ENCODE measurements at regions not wholly inside any gene's neighbourhood (a gene's known extent, or its start where the extent isn't known, plus 50 kb on each side); places are given as distances from the start of the nearest gene placed in this dataset.
"Not testable (repeated sequence)": the region's sequence is repeated elsewhere in the genome, so short reads cannot be mapped to it uniquely, and the experiment has no call there.

- no peak for DNase-seq
These were observed 77.0 kb upstream of the PTPN1 start for GRCh38 chr20:50433001-50433761.

DNA sequence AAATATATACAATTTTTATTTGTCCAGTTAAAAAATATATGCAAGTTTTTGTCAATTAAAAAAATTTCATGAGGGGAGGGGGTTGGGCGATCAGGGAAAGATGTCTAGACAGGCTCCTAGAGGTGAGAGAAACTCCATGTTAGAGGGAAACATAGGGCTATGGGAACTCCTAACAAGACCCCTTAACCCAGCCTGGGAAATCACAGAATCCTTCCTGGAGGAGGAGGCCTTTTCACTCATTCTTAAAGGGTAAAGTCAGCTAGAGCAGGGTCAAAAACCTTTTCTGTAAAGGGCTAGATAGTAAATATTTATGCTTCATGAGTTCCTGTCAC, 75.9 kb upstream of the PTPN1 start:
- no peak for DNase-seq

DNA sequence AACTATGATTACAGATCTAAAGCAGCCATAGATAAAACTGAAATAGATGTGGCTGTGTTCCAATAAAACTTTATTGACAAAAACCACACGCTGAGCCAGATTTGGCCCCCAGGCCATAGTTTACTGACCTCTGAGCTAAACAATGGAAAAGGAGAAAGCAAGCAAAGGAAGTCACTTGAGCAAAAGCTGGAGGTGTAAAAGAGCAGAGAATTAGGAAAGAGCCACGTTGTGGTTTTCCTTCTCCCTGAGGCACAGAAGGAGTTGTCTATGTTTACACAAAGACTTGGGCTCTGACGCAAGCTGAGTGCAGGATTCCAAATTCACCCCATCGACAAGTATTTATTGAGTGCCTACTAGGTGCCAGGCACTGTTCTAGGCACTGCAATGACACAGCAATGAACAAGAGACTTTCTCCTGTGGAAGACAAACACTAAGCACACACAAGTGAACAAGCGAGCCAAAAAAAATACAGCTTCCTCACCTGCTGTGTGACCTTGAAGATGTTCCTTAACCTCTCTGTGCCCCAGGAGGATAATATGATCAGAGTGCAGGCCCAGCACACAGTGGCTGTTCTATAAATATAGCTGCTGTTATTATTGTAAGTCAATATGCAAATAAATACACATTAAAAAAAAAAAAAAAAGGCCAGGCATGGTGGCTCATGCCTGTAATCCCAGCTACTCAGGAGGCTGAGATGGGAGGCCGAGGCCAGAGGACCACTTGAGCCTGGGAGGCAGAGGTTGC, 75.4 kb upstream of the PTPN1 start:
- DNase-seq = no peak

DNA sequence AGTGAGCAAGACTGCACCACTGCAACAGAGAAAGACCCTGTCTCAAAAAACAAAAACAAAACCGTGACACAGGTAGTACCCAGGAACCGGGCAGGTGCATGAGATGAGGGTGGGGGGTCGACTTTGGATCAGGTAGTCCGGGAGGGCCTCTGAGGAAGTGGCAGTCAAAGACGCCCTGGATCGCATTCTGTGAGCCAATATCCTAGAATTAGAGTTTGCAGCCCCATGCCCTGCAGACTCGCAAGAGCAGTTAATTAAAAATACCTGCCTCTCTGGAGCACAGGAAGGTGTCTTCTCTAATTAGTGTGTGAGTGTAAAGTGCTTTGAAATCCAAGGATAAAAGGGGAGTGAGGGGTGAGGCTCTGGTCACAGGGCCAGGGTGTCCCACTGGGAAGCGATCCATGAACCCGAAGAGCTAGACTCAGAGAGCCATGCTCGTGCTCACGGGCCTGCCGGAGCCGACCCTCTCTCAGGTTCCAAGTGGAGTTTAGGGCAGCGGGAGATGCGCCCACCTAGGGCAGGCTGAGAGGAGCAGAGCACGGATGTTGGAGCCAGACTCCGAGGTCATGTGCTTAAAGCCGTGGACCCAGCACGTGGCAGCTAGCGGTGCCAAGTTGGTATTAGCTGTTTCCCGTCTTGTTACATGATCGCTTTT, 74.7 kb upstream of the PTPN1 start:
- no peak for DNase-seq

DNA sequence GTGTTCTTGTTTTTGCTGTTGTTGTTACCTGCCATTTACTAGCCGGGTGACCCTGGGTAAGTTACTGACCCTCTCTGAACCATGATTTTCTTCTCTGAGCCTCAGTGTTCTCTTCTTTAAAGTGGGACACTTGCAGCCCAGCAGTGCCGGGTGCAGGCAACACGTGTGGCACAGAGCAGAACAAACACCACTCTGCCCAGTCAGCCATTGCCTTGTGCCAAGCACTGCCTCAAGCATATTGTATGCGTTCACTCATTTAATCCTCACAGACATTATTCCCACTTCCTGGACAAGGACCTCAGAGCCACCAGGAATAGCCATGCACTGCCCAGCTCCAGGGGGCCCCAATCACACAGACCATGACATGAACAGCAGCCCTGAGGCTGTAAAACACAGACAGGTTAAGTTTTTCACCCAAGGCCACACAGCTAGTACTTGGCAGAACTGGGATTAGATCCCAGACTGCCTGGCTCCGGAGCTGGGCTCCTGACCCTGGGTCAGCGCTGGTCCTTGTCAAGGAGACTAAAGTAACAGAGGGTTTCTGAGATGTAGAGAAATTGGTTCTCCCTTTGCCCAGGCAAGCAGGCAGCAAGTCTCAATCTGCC, 74.0 kb upstream of the PTPN1 start:
- DNase-seq = no peak

- no peak for DNase-seq
These were observed 73.5 kb upstream of the PTPN1 start for GRCh38 chr20:50436696-50437095.

- DNase-seq = no peak
These were observed 71.2 kb upstream of the PTPN1 start for GRCh38 chr20:50438986-50439407.

DNA sequence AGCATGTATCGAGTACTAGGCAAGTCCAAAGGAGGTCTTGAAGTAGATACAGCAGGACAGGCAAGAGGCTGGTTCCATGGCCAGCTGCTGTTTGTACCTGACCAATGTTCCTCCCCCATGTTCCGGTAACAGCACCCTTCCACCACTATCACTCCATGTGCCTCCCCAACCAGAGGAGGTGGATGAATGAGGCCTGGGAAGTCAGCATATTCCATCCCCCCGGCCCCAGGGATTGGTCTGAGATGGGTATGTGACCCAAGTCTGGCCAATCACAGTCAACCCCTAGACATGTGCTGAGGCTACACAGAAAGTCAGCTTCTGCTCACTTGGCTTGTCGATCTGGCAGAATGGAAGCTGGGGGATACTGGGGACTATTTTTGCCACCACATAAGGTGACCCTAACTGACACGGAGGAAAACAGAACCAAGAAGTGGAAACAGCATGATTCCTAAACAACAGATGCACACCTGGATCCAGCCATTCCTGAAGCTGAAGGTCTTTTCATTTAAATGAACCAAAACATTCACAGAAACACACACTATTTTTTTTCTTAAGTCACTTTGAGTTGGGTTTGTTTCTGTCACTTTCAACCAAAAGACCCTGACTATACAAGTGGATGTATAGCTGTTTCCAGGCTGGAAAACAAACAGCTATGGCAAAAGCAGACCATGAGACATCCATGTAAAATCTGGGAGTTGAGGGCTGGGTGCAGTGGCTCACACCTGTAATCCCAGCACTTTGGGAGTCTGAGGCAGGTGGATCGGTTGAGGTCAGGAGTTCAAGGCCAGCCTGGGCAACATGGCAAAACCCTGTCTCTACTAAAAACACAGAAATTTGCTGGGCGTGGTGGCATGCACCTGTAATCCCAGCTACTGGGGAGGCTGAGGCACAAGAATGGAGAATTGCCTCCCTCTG, 70.4 kb upstream of the PTPN1 start:
- no peak for DNase-seq

DNA sequence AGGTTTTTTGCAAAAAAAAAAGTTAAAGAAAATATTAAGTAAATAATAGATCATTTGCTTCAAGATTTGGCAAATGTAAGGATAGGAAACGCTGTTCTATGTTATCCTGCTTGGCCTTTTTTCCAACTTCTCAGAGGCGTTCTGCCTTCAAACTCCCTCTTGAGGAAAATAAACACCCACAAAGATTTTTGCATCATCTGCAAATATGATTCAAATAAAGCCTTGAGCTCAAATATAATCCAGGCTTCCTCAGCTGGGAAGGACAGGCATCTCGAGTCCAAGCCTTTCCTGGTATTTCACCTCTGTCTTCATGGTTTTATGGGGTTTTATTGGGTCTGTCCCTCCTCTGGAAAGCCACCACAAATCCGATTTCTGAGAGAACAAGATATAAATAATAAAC, 67.7 kb upstream of the PTPN1 start:
- DNase-seq = no peak

GRCh38 chr20:50445354-50446151, 64.6 kb upstream of the PTPN1 start:
- DNase-seq = no peak

DNA sequence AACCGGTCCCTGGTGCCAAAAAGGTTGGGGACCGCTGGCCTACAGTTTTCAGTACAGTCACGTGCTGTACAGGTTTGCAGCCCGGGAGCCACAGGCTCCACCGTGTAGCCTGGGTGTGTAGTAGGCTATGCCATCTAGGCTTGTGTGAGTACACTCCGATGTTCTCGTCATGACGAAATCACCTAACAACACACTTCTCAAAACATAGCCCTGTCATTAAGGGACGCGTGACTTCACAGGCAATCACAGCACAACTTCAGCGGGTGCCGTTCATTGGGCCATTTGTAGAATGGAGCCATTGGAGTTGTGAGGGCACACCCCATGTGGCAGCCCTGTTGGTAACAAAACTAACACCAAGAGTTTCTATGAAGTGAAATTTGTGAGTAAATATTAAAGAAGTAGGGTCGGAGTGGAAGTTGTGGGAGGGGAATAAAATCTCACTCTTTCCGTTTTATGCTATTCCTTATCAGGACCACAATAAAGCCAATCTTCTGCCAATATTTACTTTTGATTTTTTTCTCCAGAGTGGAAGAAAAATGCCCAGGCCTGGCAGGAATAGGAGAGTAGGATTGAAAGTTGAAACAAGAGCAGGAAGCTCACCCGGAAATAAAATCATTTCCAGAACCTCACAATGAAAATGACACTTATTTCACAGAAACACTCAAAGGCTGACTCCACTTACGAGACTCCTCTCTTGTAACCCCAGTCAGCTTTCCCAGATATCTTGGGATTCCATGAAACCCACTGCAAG, 63.7 kb upstream of the PTPN1 start:
- DNase-seq = no peak

DNA sequence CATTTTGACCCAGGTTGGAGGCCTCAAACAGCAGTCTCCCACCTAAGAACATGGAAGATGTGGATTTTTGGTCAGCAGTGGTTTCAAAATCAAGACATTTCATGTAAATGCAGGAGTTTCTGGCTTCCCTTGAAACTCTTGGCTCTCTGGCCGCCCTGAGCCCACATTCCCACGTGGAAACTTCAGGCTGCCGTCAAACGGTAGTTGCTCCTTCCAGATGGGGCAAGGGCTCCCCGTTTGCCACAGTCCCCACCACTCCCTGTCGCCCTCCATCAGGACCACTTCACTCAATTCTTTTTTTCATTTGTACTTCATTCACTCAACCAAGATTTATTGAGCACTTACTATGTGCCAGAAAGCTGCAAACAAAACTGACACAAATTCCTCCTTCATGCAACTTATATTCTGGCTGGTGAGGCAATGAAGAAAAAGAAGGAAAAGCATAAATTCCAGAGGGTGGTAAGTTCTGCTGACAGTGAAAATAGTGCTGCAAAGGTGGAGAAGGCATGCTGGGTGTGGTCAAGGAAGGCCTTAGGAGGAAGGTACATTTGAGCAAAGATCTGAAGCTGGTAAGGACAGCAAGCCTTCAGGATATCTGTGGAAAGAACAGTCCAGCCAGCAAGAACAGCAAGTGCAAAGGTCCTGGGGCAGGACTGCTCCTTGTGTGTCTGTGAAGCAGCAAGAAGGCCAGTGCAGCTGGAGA, 62.9 kb upstream of the PTPN1 start:
- no peak for DNase-seq

- DNase-seq = no peak
These were observed 62.4 kb upstream of the PTPN1 start for GRCh38 chr20:50447817-50448216.

- DNase-seq = not testable (repeated sequence)
These were observed 61.4 kb upstream of the PTPN1 start for GRCh38 chr20:50448625-50449403.

GRCh38 chr20:50449738-50450492, 60.3 kb upstream of the PTPN1 start:
- no peak for DNase-seq

DNA sequence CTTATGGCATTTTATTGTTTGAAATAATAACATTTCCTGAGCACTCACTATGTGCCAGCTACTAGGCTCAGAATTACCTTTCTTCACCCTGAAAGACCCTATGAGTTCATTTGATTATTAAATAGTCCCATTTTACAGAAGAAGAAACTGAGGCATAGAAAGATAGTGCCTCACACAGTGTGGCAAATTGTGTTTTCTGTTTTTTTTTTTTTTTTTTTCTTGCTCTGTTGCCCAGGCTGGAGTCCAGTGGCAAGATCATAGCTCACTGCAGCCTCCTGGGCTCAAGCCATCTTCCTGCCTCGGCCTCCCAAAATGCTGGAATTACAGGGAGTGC, 59.7 kb upstream of the PTPN1 start:
- no peak for DNase-seq

DNA sequence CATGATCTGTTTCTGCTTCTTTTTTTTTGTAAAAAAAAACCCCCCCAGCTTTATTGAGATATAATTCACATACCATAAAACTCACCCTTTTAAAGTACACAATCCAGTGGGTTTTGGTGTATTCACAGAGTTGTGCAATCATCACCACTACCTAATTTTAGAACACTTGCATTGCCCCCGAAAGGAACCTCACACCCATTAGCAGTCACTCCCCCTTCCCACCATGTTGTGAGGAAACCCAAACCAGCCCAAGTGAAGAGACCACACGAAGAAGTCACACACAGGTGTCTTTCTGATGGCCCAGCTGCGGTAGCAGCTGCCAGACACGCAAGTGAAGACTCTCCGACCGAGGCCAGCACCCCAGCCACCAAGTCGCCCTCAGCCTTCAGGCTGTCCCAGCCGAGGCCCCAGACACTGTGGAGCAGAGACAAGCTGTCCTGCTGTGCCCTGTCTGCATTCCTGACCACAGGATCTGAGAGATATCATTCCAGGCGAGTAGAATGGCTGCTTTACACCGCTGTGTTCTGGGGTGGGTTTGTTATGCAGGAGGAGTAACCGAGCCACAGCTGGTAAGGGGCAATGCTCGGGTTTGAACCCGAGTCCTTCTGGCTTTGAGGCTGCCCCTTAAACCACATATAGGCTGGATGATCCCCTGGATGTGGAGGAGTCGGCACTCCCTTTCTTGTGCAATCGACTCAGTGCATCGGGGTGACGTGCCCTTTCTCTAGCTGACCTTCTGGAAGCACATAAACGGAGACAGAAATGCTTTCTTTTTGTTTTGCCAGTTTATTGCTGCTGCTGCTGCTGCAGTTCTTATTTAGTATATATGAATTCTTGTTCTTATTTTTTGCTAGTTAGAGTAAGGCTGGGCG, 59.1 kb upstream of the PTPN1 start:
- DNase-seq = no peak

Data from central memory CD4-positive, alpha-beta T cell (primary cell).